Omental fat pad (tissue), 3 donors: ENCODE measurements at regions not wholly inside any gene's neighbourhood (a gene's known extent, or its start where the extent isn't known, plus 50 kb on each side); places are given as distances from the start of the nearest gene placed in this dataset.
"Not testable (repeated sequence)": the region's sequence is repeated elsewhere in the genome, so short reads cannot be mapped to it uniquely, and the experiment has no call there.

Source experiments
- ATAC-seq: fragments of 150-250 bp; one replicate; pipeline ENCODE4 v1.9.1; 2016; ENCODE audit warnings: mild to moderate bottlenecking, moderate library complexity; ENCODE audit not compliant: low FRiP score
- DNase-seq: peaks from one replicate; pipeline ENCODE4 v3.0.0-alpha.2; 2019; ENCODE audit warnings: low spot score
- CTCF ChIP-seq, 3 donors: fragments of 450-650 bp; IDR thresholded peaks; one replicate each; pipeline ENCODE4 v1.5.1; 2016 to 2017; ENCODE audit warnings: antibody characterized with exemption in 3 of 3, mild to moderate bottlenecking in 3 of 3, moderate library complexity in 2 of 3

GRCh38 chr7:8831376-8831775 is 398.0 kb downstream of the NXPH1 start:
- DNase-seq (no peak), ATAC-seq (no peak)
- TF ChIP-seq CTCF (IDR thresholded peaks at IDR 0.05): no peak

- TF ChIP-seq CTCF (IDR thresholded peaks at IDR 0.05): no peak
- ATAC-seq (no peak), DNase-seq (no peak)
Observed at GRCh38 chr7:8833355-8833754, 399.9 kb downstream of the NXPH1 start.

- no peak for TF ChIP-seq CTCF (IDR thresholded peaks at IDR 0.05)
- ATAC-seq: no peak
- no peak for DNase-seq
Observed at GRCh38 chr7:8841171-8841570, 407.8 kb downstream of the NXPH1 start.

- ATAC-seq (no peak), DNase-seq (no peak)
- TF ChIP-seq CTCF (IDR thresholded peaks at IDR 0.05): no peak
Observed at GRCh38 chr7:8871716-8872115, 438.3 kb downstream of the NXPH1 start.

GRCh38 chr7:8881916-8882315 is 448.5 kb downstream of the NXPH1 start:
- DNase-seq (no peak), ATAC-seq (no peak)
- no peak for TF ChIP-seq CTCF (IDR thresholded peaks at IDR 0.05)

- no peak for DNase-seq
- TF ChIP-seq CTCF (IDR thresholded peaks at IDR 0.05): no peak
- no peak for ATAC-seq
Observed at GRCh38 chr7:8885480-8886000, 452.1 kb downstream of the NXPH1 start.

GRCh38 chr7:8890346-8890745 is 456.9 kb downstream of the NXPH1 start:
- not testable (repeated sequence) for ATAC-seq, DNase-seq

- ATAC-seq (no peak), DNase-seq (no peak)
- no peak for TF ChIP-seq CTCF (IDR thresholded peaks at IDR 0.05)
Observed at GRCh38 chr7:8893775-8894174, 460.4 kb downstream of the NXPH1 start.
